Stimulated activated CD4-positive, alpha-beta T cell treated with anti-CD3 and anti-CD28 coated beads, TNF-alpha, amount 100 ng/mL, for 48 hours (primary cell): ENCODE measurements at regions not wholly inside any gene's neighbourhood (a gene's known extent, or its start where the extent isn't known, plus 50 kb on each side); places are given as distances from the start of the nearest gene placed in this dataset.
A peak's percentile ranks its signal among the peaks of the same experiment; 100 is the strongest.

Source experiments
- DNase-seq, 3 donors: peaks; one replicate each; pipeline ENCODE4 v3.0.0-alpha.2; 2020; ENCODE audit warnings: low read depth in 3 of 3

GRCh38 chr9:130755377-130756007 is 61.9 kb downstream of the EXOSC2 start:
- no peak for DNase-seq

DNA sequence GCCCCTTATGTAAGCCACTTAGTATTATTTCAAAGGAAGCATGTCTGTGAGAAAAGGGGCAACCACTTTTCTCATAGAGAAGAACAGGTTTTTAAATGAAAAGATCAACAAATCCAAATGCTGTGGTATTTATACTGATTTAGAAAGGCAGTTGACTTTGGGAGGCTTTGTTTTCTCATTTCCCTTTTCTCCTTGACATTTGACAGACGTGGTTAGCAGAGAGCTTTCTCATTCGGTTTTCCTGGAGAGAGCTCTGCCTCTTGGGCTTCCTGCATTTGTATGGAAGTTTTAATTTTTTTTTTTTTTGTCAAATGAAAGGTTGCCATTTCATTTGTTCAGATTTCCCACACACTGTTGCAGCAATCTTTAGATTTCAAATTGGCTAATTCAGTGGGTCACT is 62.5 kb downstream of the EXOSC2 start:
- no peak for DNase-seq

GRCh38 chr9:130756455-130757152 is 63.0 kb downstream of the EXOSC2 start:
- DNase-seq, result no peak

GRCh38 chr9:130759738-130760137 is 66.2 kb downstream of the EXOSC2 start:
- DNase-seq, result no peak

GRCh38 chr9:130763331-130764171 is 70.0 kb downstream of the EXOSC2 start:
- DNase-seq, result no peak

DNA sequence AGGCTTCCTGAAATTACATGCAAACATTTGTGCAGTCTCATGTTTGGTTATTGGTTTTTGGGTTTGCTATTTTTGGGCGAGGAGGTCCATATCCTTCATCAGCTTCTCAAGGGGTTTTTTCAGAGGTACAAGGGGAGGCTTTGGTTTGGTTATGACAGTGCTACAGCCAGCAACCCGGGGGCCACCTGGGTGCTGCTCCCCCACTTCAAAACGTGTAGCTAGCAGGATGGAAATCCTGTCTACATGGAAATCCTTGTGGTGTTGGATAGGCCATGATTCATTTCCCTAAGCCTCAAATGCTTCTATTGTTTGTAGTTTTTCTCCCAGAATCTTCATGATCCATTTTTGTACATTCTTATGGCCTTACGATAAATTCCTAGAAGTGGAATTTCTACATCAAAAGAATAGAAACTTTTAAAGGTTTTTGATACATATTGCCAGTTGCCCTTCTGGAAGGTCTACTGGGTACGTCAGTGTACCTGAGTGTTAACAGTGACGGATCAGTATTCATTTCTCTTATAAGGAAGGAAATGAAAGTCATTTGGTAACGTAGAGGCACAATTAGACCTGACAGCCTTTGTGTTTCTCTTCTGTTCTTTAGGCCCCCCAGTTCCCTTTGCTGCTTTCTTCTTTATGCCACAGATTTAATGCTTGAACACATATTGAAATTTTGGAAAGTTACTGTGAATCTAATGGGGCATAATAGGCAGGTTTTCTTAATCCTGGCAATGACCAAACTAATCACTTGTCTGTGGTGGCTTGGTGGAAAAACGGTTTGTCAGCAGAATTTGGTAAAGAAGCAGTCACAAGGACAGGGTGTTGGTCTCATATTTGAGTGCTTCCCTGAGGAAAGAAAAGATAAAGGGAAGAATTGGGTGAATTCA is 69.7 kb upstream of the ABL1 start:
- DNase-seq, result peak in 1 of 3 donors; percentile 7

GRCh38 chr9:130766021-130766926 is 68.8 kb upstream of the ABL1 start:
- peak in 1 of 3 donors; percentile 9 for DNase-seq

DNA sequence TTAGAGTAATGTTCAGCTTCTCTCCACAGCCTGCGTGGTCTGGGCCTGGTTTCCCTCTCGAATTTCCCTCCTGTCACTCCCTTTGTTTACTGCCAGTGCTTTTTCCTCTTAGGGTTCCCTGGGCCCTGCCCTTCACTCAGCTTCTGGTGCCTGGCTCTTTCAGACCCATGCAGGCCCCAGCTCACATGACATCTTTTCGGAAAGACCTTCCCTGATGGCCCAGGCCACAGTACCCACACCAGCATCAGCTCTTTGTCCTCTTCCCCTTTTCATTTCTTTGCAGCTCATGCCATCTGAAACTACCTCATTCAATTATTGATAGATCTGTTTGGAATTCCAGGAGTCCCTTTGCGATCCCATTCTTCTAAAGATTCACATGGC is 68.1 kb upstream of the ABL1 start:
- no peak for DNase-seq

DNA sequence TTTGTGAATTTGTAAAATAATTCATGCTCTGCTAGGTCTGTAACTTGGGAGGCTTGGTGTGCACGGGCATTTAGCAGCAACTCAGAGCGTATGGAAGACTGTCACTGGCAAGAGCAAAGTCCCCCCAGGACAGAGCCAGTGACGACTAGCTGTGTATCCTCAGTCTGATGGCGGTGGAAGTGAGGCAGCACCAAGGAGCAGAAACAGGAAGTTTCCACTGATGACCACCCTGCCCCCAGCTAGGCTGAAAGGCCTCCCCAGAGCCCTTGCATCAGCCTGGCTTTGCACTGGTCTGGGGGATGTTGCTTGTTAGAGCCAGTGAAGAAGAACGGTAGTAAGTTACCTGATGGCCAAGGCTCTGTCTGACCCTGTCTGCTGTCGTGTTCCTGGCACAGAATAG is 66.8 kb upstream of the ABL1 start:
- no peak for DNase-seq

GRCh38 chr9:130768891-130769403 is 66.1 kb upstream of the ABL1 start:
- DNase-seq, result no peak

DNA sequence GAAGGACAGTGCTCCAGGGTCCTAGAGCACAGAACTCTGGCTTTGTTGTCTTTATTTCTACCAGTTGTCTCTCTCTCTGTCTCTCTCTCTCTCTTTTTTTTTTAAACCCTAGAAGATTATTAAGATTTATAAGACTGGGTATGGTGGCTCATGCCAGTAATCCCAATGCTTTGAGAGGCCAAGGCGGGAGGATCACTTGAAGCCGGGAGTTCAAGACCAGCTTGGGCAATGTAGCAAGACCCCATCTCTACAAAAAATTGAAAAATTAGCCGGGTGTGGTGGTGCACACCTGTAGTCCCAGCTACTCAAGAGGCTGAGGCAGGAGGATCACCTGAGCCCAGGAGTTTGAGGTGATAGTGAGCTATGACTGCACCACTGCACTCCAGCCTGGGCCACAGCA is 65.0 kb upstream of the ABL1 start:
- no peak for DNase-seq

DNA sequence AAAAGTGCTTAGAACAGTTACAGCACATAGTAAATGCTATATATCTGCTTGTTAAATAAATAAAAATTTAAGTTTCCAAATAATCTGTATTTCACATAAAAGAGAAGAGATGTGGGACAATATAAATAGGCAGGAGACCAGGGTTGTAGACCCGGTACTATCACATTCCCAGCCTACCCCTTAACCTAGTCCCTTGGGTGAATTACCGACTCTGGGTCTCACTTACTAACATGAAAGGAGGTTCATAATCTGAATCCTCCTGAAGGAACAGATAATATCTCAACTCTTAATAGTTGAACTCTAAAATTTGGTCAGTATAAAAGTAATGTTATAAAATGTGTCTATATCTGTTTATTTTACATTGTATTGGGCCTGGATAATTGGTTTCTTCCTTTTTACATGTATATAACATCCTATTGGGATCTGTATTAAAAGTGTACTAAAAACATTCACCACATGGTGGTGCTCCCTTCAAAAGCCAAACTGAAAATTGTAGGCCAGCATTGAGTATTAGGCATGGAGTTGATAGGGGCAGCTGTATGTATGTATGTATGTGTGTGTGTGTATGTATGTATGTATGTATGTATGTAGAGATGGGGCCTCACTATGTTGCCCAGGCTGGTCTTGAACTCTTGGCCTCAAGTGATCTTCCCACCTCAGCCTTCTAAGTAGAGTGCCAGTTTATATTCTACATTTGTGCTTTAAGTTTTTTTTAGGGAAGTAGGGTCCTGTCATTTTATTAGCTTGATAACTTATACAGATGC is 64.2 kb upstream of the ABL1 start:
- DNase-seq, result no peak

DNA sequence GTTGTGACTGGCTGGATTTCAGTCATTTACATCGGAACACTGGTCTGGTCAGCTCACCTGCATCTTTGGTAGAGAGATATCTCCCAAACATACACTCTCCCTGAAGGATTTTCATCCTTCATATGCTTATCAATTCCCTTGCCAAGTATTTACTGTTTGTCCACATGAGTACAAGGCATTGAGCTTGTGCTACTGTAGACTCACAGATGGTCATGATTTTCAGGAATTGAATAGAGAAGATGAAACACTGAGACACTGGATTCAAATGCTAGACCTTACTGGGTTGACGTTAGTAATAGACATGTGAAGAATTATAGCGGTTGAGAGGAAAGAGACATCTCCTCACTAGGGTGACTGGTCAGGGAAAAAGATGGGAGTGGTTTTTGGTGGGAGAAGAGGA is 62.9 kb upstream of the ABL1 start:
- DNase-seq, result no peak

- DNase-seq, result no peak
Observed at GRCh38 chr9:130774183-130774582, 60.9 kb upstream of the ABL1 start.

- DNase-seq, result no peak
Observed at GRCh38 chr9:130775336-130775991, 59.6 kb upstream of the ABL1 start.

DNA sequence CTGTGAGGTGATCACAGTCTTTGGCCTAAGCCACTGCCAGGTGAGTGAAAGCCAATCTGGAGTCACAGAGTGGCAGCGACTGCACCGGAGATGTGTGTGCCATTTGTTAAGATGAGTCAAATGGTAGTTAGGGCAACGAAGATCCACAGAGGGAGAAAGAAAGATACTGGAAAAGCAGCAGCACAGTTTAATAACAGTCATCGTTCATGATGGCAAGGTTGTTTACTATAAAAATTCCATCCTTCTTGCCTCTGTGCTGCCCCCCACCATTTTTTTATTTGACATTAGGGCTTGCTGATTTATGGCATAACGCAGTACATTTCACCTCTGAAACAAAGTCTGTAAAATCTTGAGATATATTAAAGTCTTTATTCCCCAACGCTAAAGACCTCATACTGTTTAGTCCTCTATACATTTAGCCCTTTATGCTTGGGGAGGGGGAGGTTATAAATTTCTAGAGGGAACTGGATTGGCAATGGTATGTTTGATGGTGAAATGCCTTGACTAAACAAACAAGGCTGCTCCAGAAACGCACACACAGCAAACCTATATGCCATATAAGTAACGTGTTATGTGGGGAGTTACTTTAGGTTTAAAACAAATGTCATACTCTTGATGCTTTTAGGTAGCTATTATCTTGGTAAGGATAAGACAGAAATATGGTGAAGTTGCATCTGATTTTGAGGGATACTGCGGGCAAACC is 55.8 kb upstream of the ABL1 start:
- no peak for DNase-seq

DNA sequence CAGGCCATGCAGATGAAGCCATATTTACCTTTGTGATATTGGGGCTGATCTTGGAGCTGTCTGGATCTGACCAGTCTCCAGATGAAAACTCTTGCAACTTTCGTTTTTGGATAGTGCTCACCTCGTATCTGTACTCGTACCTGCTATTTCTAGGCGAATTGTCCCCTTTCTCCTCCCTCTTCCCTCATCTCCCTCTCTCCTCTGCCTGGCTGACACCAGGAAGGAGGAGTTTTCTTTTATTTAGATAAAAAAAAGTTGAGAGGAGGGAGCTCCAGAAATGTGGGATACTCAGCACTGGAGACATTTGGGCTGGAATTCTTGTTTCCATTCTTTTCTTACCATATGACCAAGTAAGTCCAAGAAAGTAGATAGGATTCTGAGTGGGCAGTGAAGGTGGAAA is 54.6 kb upstream of the ABL1 start:
- no peak for DNase-seq

GRCh38 chr9:130780865-130781504 is 54.1 kb upstream of the ABL1 start:
- DNase-seq, result no peak
